GM19324 (cell line): ENCODE measurements at regions not wholly inside any gene's neighbourhood (a gene's known extent, or its start where the extent isn't known, plus 50 kb on each side); places are given as distances from the start of the nearest gene placed in this dataset.

Experiments
- ATAC-seq: cut with Tn5 transposase; IDR thresholded peaks from one replicate; pipeline ENCODE4 v1.9.1; 2021; ENCODE audit warnings: mild to moderate bottlenecking, moderate library complexity; ENCODE audit not compliant: unreplicated experiment, low FRiP score

DNA sequence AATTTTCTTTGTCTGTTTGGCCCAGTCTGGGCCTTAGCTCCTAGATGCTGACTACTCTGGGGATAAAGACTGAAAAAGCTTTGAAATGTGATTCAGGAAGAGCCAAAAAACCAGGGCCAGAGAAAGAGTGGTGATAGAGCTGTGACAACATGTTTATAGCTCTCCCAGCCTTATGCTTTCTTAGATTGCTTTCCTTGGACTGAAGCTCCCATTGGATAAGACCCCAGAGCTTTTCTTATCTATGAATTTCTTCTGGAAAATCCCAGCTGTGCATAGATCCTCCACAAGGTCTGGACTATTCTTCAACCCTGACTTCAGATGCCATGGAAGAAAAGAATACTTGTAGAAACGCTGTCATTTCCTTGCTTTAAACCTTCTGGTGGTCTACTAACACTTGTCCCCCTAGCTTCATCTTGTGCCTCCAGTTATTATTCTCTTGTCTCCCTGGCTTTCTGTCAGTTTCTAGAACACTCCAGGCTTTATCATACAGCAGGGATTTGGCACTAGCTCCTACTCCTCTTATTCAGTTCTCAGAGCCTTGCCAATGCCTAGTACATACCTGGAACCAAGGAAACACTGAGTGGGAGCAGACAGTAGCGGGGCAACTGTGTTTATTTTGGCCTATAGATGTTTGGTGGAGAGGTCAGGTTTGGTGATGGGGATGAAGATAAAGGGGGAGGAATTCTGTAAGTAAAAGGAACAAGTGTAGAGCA, 57.1 kb upstream of the TEX13D start:
- no peak for ATAC-seq

DNA sequence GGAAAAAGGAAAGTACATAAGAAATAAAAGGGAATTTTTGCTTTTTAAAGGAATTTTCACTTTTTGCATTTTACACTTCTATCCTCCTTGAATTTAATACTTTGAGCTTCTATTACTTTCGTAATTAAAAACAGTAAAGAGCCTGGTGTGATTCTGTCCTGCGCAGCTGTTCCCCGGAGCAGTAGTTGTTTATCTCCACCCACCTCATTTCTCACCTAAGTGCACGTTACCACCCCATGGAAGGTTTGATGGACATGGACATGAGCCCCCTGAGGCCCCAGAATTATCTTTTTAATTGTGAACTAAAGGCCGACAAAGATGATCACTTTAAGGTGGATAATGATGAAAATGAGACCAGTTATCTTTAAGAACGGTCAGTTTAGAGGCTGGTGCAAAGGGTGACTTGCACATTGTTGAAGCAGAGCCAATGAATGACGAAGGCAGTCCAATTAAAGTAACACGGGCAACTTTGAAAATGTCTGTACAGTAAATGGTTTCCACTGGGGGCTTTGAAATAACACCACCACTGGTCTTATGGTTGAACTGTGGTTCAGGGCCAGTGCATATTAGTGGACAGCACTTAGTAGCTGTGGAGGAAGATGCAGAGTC, 52.1 kb upstream of the TEX13D start:
- no peak for ATAC-seq

- no peak for ATAC-seq
Measured at GRCh38 chrX:124282580-124282979, 49.9 kb upstream of the TEX13D start.
